SJSA1 (cell line): ENCODE measurements at regions not wholly inside any gene's neighbourhood (a gene's known extent, or its start where the extent isn't known, plus 50 kb on each side); places are given as distances from the start of the nearest gene placed in this dataset.

Source experiments
- DNase-seq, 2 experiments: peaks; one replicate each; pipeline ENCODE4 v3.0.0-alpha.2; 2015 to 2020; ENCODE audit warnings: low spot score in 2 of 2, low read depth in 1 of 2
- H3K27ac ChIP-seq: fragments of 250-450 bp; sonication (Bioruptor Pico); 2 replicates; pipeline ENCODE4 v1.5.1; 2020; ENCODE audit warnings: mild to moderate bottlenecking, moderate library complexity
- H3K27me3 ChIP-seq: fragments of 250-450 bp; sonication (Bioruptor Pico); replicated peaks from 2 replicates; pipeline ENCODE4 v1.5.1; 2020; ENCODE audit warnings: mild to moderate bottlenecking, moderate library complexity
- H3K36me3 ChIP-seq: fragments of 250-450 bp; sonication (Bioruptor Pico); 2 replicates; pipeline ENCODE4 v1.5.1; 2020; ENCODE audit warnings: mild to moderate bottlenecking
- H3K4me1 ChIP-seq: fragments of 250-450 bp; sonication (Bioruptor Pico); replicated peaks from 2 replicates; pipeline ENCODE4 v1.6.1; 2021; ENCODE audit warnings: mild to moderate bottlenecking
- H3K4me3 ChIP-seq: fragments of 250-450 bp; sonication (Bioruptor Pico); 2 replicates; pipeline ENCODE4 v1.5.1; 2020; ENCODE audit warnings: mild to moderate bottlenecking
- H3K9me3 ChIP-seq: fragments of 250-450 bp; sonication (Bioruptor Pico); replicated peaks from 2 replicates; pipeline ENCODE4 v1.5.1; 2020; ENCODE audit warnings: mild to moderate bottlenecking

- DNase-seq, result peak in 1 of 2 experiments; percentile 25
- H3K36me3 ChIP-seq, result no peaks in the 10 kb centered on the region
- peaks cover 10% of the 10 kb centered on the region; the same call in 1 of the 2 replicates for H3K9me3 ChIP-seq
- no peak overlapping the region for H3K4me3 ChIP-seq
- H3K4me1 ChIP-seq, result no peaks in the 10 kb centered on the region
- no peak overlapping the region for H3K27ac ChIP-seq
- no peaks in the 10 kb centered on the region for H3K27me3 ChIP-seq
These were observed 1555.5 kb downstream of the UQCRFS1 start for GRCh38 chr19:27657271-27658051.

- peak in 1 of 2 experiments; percentile 2 for DNase-seq
- Histone ChIP-seq H3K27me3 (no peaks in the 10 kb centered on the region), H3K36me3 (no peaks in the 10 kb centered on the region), H3K4me1 (no peaks in the 10 kb centered on the region), H3K9me3 (peaks cover 6% of the 10 kb centered on the region; the same call in 1 of the 2 replicates), H3K4me3 (no peak overlapping the region), H3K27ac (no peak overlapping the region)
These were observed 1558.5 kb downstream of the UQCRFS1 start for GRCh38 chr19:27654266-27654990.

GRCh38 chr19:27652796-27653195 is 1560.2 kb downstream of the UQCRFS1 start:
- Histone ChIP-seq H3K27ac (no peak overlapping the region), H3K36me3 (no peaks in the 10 kb centered on the region), H3K27me3 (no peaks in the 10 kb centered on the region), H3K4me3 (no peak overlapping the region), H3K4me1 (no peaks in the 10 kb centered on the region), H3K9me3 (no peaks in the 10 kb centered on the region)
- DNase-seq, result no peak

DNA sequence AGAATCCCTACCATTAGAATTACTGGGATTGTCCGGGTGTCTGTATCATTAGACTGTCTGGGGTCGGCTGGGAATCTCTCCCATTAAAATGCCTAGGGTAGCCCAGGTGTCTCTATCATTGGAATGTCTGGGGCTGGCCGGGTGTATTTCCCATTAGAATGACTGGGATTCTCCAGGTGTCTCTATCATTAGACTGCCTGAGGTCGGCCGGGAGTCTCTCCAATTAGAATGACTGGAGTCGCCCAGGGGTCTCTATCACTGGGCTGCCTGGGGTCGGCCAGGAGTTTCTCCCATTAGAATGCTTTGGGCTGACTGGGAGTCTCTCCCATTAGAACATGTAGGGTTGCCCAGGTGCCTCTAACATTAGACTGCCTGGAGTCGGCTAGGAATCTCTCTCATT is 1560.7 kb downstream of the UQCRFS1 start:
- no peak overlapping the region for H3K27ac ChIP-seq
- no peaks in the 10 kb centered on the region for H3K9me3 ChIP-seq
- no peak overlapping the region for H3K4me3 ChIP-seq
- peak in 1 of 2 experiments; percentile 29 for DNase-seq
- no peaks in the 10 kb centered on the region for H3K36me3 ChIP-seq
- no peaks in the 10 kb centered on the region for H3K4me1 ChIP-seq
- H3K27me3 ChIP-seq, result no peaks in the 10 kb centered on the region

GRCh38 chr19:27647423-27647822 is 1565.5 kb downstream of the UQCRFS1 start:
- DNase-seq, result peak in 1 of 2 experiments; percentile 15
- no peak overlapping the region for H3K4me3 ChIP-seq
- H3K27ac ChIP-seq, result no peak overlapping the region
- H3K4me1 ChIP-seq, result no peaks in the 10 kb centered on the region
- H3K9me3 ChIP-seq, result no peaks in the 10 kb centered on the region
- no peaks in the 10 kb centered on the region for H3K36me3 ChIP-seq
- H3K27me3 ChIP-seq, result no peaks in the 10 kb centered on the region

GRCh38 chr19:27635401-27635800 is 1577.5 kb downstream of the UQCRFS1 start:
- Histone ChIP-seq H3K27me3 (no peaks in the 10 kb centered on the region), H3K4me3 (no peak overlapping the region), H3K36me3 (no peaks in the 10 kb centered on the region), H3K4me1 (no peaks in the 10 kb centered on the region), H3K27ac (no peak overlapping the region), H3K9me3 (peaks cover 7% of the 10 kb centered on the region)
- DNase-seq, result no peak

GRCh38 chr19:27618006-27618405 is 1594.9 kb downstream of the UQCRFS1 start:
- no peaks in the 10 kb centered on the region for H3K4me1 ChIP-seq
- no peaks in the 10 kb centered on the region for H3K36me3 ChIP-seq
- no peak overlapping the region for H3K27ac ChIP-seq
- DNase-seq, result no peak
- no peaks in the 10 kb centered on the region; the same call in 1 of the 2 replicates for H3K9me3 ChIP-seq
- no peaks in the 10 kb centered on the region for H3K27me3 ChIP-seq
- no peak overlapping the region for H3K4me3 ChIP-seq

GRCh38 chr19:27580906-27581305 is 1632.0 kb downstream of the UQCRFS1 start:
- H3K27me3 ChIP-seq, result no peaks in the 10 kb centered on the region
- no peak overlapping the region for H3K4me3 ChIP-seq
- no peaks in the 10 kb centered on the region for H3K36me3 ChIP-seq
- DNase-seq, result no peak
- no peak overlapping the region for H3K27ac ChIP-seq
- 0 out of 2 replicates have a peak, but pooled peaks cover 4% of the 10 kb centered on the region for H3K9me3 ChIP-seq
- no peaks in the 10 kb centered on the region for H3K4me1 ChIP-seq
